Activated naive CD8-positive, alpha-beta T cell treated with anti-CD3 and anti-CD28 coated beads, Interleukin-2, amount 50 U/mL, for 24 hours (primary cell): ENCODE measurements at regions not wholly inside any gene's neighbourhood (a gene's known extent, or its start where the extent isn't known, plus 50 kb on each side); places are given as distances from the start of the nearest gene placed in this dataset.
"Not testable (repeated sequence)": the region's sequence is repeated elsewhere in the genome, so short reads cannot be mapped to it uniquely, and the experiment has no call there.

Experiments
- ATAC-seq: fragments of 150-1000 bp; cut with Tn5 transposase; one replicate; pipeline ENCODE4 v1.10.0; 2021
- DNase-seq: peaks from one replicate; pipeline ENCODE4 v3.0.0; 2021
- H3K27ac Mint-ChIP-seq: one replicate; pipeline ENCODE4 v1.8.0; 2021; ENCODE audit warnings: mild to moderate bottlenecking, mixed read lengths
- H3K27me3 Mint-ChIP-seq: one replicate; pipeline ENCODE4 v1.8.0; 2021; ENCODE audit warnings: mixed read lengths
- H3K36me3 Mint-ChIP-seq: one replicate; pipeline ENCODE4 v1.8.0; 2021; ENCODE audit warnings: low read depth, mixed read lengths
- H3K4me1 Mint-ChIP-seq: one replicate; pipeline ENCODE4 v1.8.0; 2021; ENCODE audit warnings: mixed read lengths
- H3K4me3 Mint-ChIP-seq: one replicate; pipeline ENCODE4 v1.8.0; 2021; ENCODE audit warnings: mild to moderate bottlenecking, moderate library complexity, mixed read lengths
- H3K9me3 Mint-ChIP-seq: one replicate; pipeline ENCODE4 v1.8.0; 2021; ENCODE audit warnings: mixed read lengths

- no peaks in the 10 kb centered on the region for H3K27me3 Mint-ChIP-seq
- DNase-seq (peak; percentile 32), ATAC-seq (peak; percentile 79)
- H3K4me1 Mint-ChIP-seq = peaks cover 36% of the 10 kb centered on the region
- no peaks in the 10 kb centered on the region for H3K9me3 Mint-ChIP-seq
- H3K4me3 Mint-ChIP-seq = no peak overlapping the region
- peak overlapping the region; percentile 42 for H3K27ac Mint-ChIP-seq
- no peaks in the 10 kb centered on the region for H3K36me3 Mint-ChIP-seq
Observed at GRCh38 chr7:142583446-142583845, 165.8 kb upstream of the PRSS1 start.

GRCh38 chr7:142582351-142582750 is 166.9 kb upstream of the PRSS1 start:
- DNase-seq (no peak), ATAC-seq (no peak)
- peaks cover 36% of the 10 kb centered on the region for H3K4me1 Mint-ChIP-seq
- no peaks in the 10 kb centered on the region for H3K9me3 Mint-ChIP-seq
- no peak overlapping the region for H3K4me3 Mint-ChIP-seq
- H3K27ac Mint-ChIP-seq = no peak overlapping the region
- H3K36me3 Mint-ChIP-seq = no peaks in the 10 kb centered on the region
- no peaks in the 10 kb centered on the region for H3K27me3 Mint-ChIP-seq

GRCh38 chr7:142581341-142581740 is 167.9 kb upstream of the PRSS1 start:
- Mint-ChIP-seq H3K36me3 (no peaks in the 10 kb centered on the region), H3K27ac (peak overlapping the region; percentile 65)

GRCh38 chr7:142579946-142580345 is 169.3 kb upstream of the PRSS1 start:
- H3K4me3 Mint-ChIP-seq = peak overlapping the region; percentile 7
- peaks cover 36% of the 10 kb centered on the region for H3K4me1 Mint-ChIP-seq
- DNase-seq = no peak
- H3K27me3 Mint-ChIP-seq = no peaks in the 10 kb centered on the region
- H3K36me3 Mint-ChIP-seq = no peaks in the 10 kb centered on the region
- no peaks in the 10 kb centered on the region for H3K9me3 Mint-ChIP-seq
- peak overlapping the region; percentile 77 for H3K27ac Mint-ChIP-seq
- ATAC-seq = peak; percentile 38

More at GRCh38 chr7:142581341-142581740, 167.9 kb upstream of the PRSS1 start:
- Mint-ChIP-seq H3K4me1 (peaks cover 36% of the 10 kb centered on the region), H3K27me3 (no peaks in the 10 kb centered on the region), H3K9me3 (no peaks in the 10 kb centered on the region), H3K4me3 (peak overlapping the region; percentile 52)
- DNase-seq = no peak
- peak; percentile 69 for ATAC-seq

- not testable (repeated sequence) for H3K27ac Mint-ChIP-seq, H3K9me3 Mint-ChIP-seq, H3K27me3 Mint-ChIP-seq, H3K36me3 Mint-ChIP-seq, H3K4me1 Mint-ChIP-seq, DNase-seq, ATAC-seq, H3K4me3 Mint-ChIP-seq
Observed at GRCh38 chr7:142575351-142575750, 173.9 kb upstream of the PRSS1 start.

- no peak for ATAC-seq
- no peak for DNase-seq
- Mint-ChIP-seq H3K36me3 (no peaks in the 10 kb centered on the region), H3K27ac (no peak overlapping the region), H3K9me3 (no peaks in the 10 kb centered on the region), H3K27me3 (no peaks in the 10 kb centered on the region), H3K4me1 (peaks cover 11% of the 10 kb centered on the region), H3K4me3 (no peak overlapping the region)
Observed at GRCh38 chr7:142571581-142571980, 177.7 kb upstream of the PRSS1 start.

- Mint-ChIP-seq H3K4me1 (peaks cover 11% of the 10 kb centered on the region), H3K4me3 (no peak overlapping the region), H3K27me3 (peaks cover 3% of the 10 kb centered on the region), H3K27ac (no peak overlapping the region), H3K9me3 (no peaks in the 10 kb centered on the region), H3K36me3 (no peaks in the 10 kb centered on the region)
- ATAC-seq (no peak), DNase-seq (no peak)
Observed at GRCh38 chr7:142569851-142570250, 179.4 kb upstream of the PRSS1 start.

- H3K36me3 Mint-ChIP-seq = no peaks in the 10 kb centered on the region
- ATAC-seq (no peak), DNase-seq (no peak)
- no peak overlapping the region for H3K27ac Mint-ChIP-seq
- H3K9me3 Mint-ChIP-seq = no peaks in the 10 kb centered on the region
- H3K4me3 Mint-ChIP-seq = no peak overlapping the region
- peaks cover 3% of the 10 kb centered on the region for H3K27me3 Mint-ChIP-seq
- peaks cover 11% of the 10 kb centered on the region for H3K4me1 Mint-ChIP-seq
Observed at GRCh38 chr7:142568435-142569097, 180.7 kb upstream of the PRSS1 start.

GRCh38 chr7:142567201-142568075 is 181.8 kb upstream of the PRSS1 start:
- H3K36me3 Mint-ChIP-seq = no peaks in the 10 kb centered on the region
- no peak overlapping the region for H3K4me3 Mint-ChIP-seq
- peaks cover 3% of the 10 kb centered on the region for H3K27me3 Mint-ChIP-seq
- H3K9me3 Mint-ChIP-seq = no peaks in the 10 kb centered on the region
- no peak overlapping the region for H3K27ac Mint-ChIP-seq
- peaks cover 11% of the 10 kb centered on the region for H3K4me1 Mint-ChIP-seq
- ATAC-seq (no peak), DNase-seq (no peak)

GRCh38 chr7:142566271-142566670 is 183.0 kb upstream of the PRSS1 start:
- DNase-seq (no peak), ATAC-seq (no peak)
- no peaks in the 10 kb centered on the region for H3K9me3 Mint-ChIP-seq
- H3K27me3 Mint-ChIP-seq = peaks cover 3% of the 10 kb centered on the region
- no peak overlapping the region for H3K4me3 Mint-ChIP-seq
- H3K36me3 Mint-ChIP-seq = no peaks in the 10 kb centered on the region
- peaks cover 11% of the 10 kb centered on the region for H3K4me1 Mint-ChIP-seq
- H3K27ac Mint-ChIP-seq = no peak overlapping the region

GRCh38 chr7:142564125-142564524 is 185.1 kb upstream of the PRSS1 start:
- ATAC-seq, H3K27me3 Mint-ChIP-seq, H3K9me3 Mint-ChIP-seq, DNase-seq, H3K27ac Mint-ChIP-seq, H3K36me3 Mint-ChIP-seq, H3K4me1 Mint-ChIP-seq: not testable (repeated sequence)
- H3K4me3 Mint-ChIP-seq = peak overlapping the region; percentile 0

GRCh38 chr7:142563470-142563869 is 185.8 kb upstream of the PRSS1 start:
- ATAC-seq (no peak), DNase-seq (no peak)
- Mint-ChIP-seq H3K4me3 (peak overlapping the region; percentile 0), H3K4me1 (peaks cover 6% of the 10 kb centered on the region), H3K27ac (no peak overlapping the region), H3K27me3 (peaks cover 6% of the 10 kb centered on the region), H3K36me3 (no peaks in the 10 kb centered on the region), H3K9me3 (no peaks in the 10 kb centered on the region)

- H3K27ac Mint-ChIP-seq = no peak overlapping the region
- ATAC-seq (no peak), DNase-seq (no peak)
- H3K27me3 Mint-ChIP-seq = peaks cover 6% of the 10 kb centered on the region
- H3K9me3 Mint-ChIP-seq = no peaks in the 10 kb centered on the region
- H3K4me3 Mint-ChIP-seq = no peak overlapping the region
- H3K4me1 Mint-ChIP-seq = no peaks in the 10 kb centered on the region
- no peaks in the 10 kb centered on the region for H3K36me3 Mint-ChIP-seq
Observed at GRCh38 chr7:142562688-142563087, 186.6 kb upstream of the PRSS1 start.

GRCh38 chr7:142561396-142561795 is 187.9 kb upstream of the PRSS1 start:
- not testable (repeated sequence) for H3K9me3 Mint-ChIP-seq, H3K36me3 Mint-ChIP-seq, DNase-seq, ATAC-seq, H3K27me3 Mint-ChIP-seq, H3K27ac Mint-ChIP-seq, H3K4me3 Mint-ChIP-seq, H3K4me1 Mint-ChIP-seq

- not testable (repeated sequence) for H3K9me3 Mint-ChIP-seq, ATAC-seq, H3K4me1 Mint-ChIP-seq, H3K27me3 Mint-ChIP-seq, H3K36me3 Mint-ChIP-seq, DNase-seq, H3K27ac Mint-ChIP-seq
- H3K4me3 Mint-ChIP-seq = peak overlapping the region; percentile 8
Observed at GRCh38 chr7:142560770-142561169, 188.5 kb upstream of the PRSS1 start.
